GM18873 (cell line): ENCODE measurements at regions not wholly inside any gene's neighbourhood (a gene's known extent, or its start where the extent isn't known, plus 50 kb on each side); places are given as distances from the start of the nearest gene placed in this dataset.
A peak's percentile ranks its signal among the peaks of the same experiment; 100 is the strongest.

Experiments
- ATAC-seq: cut with Tn5 transposase; IDR thresholded peaks from one replicate; pipeline ENCODE4 v1.9.1; 2021; ENCODE audit warnings: mild to moderate bottlenecking, moderate library complexity, moderate number of reproducible peaks; ENCODE audit not compliant: unreplicated experiment, low FRiP score

- no peak for ATAC-seq
These were observed 205.2 kb downstream of the SEC61B start for GRCh38 chr9:99427260-99427659.

- ATAC-seq: no peak
These were observed 208.2 kb downstream of the SEC61B start for GRCh38 chr9:99430301-99430700.

GRCh38 chr9:99431103-99431502, 209.0 kb downstream of the SEC61B start:
- no peak for ATAC-seq

GRCh38 chr9:99432075-99432474, 210.0 kb downstream of the SEC61B start:
- ATAC-seq: no peak

GRCh38 chr9:99433095-99433494, 211.0 kb downstream of the SEC61B start:
- ATAC-seq: no peak

- ATAC-seq: peak; percentile 95
These were observed 211.5 kb downstream of the SEC61B start for GRCh38 chr9:99433555-99433954.

GRCh38 chr9:99436616-99437015, 214.5 kb downstream of the SEC61B start:
- ATAC-seq: no peak

- no peak for ATAC-seq
These were observed 215.1 kb downstream of the SEC61B start for GRCh38 chr9:99437145-99437544.

GRCh38 chr9:99438596-99438995, 216.5 kb downstream of the SEC61B start:
- no peak for ATAC-seq

GRCh38 chr9:99441829-99442228, 219.7 kb downstream of the SEC61B start:
- ATAC-seq: no peak

- ATAC-seq: no peak
These were observed 223.3 kb downstream of the SEC61B start for GRCh38 chr9:99445371-99445891.

- ATAC-seq: no peak
These were observed 223.8 kb downstream of the SEC61B start for GRCh38 chr9:99445920-99446319.

GRCh38 chr9:99447951-99448350, 225.9 kb downstream of the SEC61B start:
- no peak for ATAC-seq

GRCh38 chr9:99449726-99450125, 227.6 kb downstream of the SEC61B start:
- no peak for ATAC-seq

GRCh38 chr9:99451112-99451606, 229.1 kb downstream of the SEC61B start:
- no peak for ATAC-seq

GRCh38 chr9:99457406-99457805, 235.3 kb downstream of the SEC61B start:
- ATAC-seq: no peak

GRCh38 chr9:99457981-99458380, 235.9 kb downstream of the SEC61B start:
- ATAC-seq: no peak

GRCh38 chr9:99459919-99460318, 237.8 kb downstream of the SEC61B start:
- no peak for ATAC-seq

- no peak for ATAC-seq
These were observed 241.0 kb downstream of the SEC61B start for GRCh38 chr9:99463131-99463530.

GRCh38 chr9:99464568-99464967, 242.5 kb downstream of the SEC61B start:
- ATAC-seq: no peak

GRCh38 chr9:99465231-99465907, 243.3 kb downstream of the SEC61B start:
- no peak for ATAC-seq

GRCh38 chr9:99466104-99466503, 244.0 kb downstream of the SEC61B start:
- ATAC-seq: no peak
